ENCODE measurements at regions not wholly inside any gene's neighbourhood (a gene's known extent, or its start where the extent isn't known, plus 50 kb on each side); places are given as distances from the start of the nearest gene placed in this dataset.

GRCh38 chr2:30336978-30337841 lies 105.9 kb downstream of the LBH start:
- no peak for DNase-seq (ENCODE audit: low read depth)
- in situ Hi-C loops (cut with HindIII; ENCODE audit: low sequenced_read_pairs), result no loop called here

GRCh38 chr2:30338475-30338874 lies 107.1 kb downstream of the LBH start:
- no peak overlapping the region for H3K4me3 ChIP-seq (ENCODE audit: low read depth, low read length)
- TF ChIP-seq, protein P1, sequence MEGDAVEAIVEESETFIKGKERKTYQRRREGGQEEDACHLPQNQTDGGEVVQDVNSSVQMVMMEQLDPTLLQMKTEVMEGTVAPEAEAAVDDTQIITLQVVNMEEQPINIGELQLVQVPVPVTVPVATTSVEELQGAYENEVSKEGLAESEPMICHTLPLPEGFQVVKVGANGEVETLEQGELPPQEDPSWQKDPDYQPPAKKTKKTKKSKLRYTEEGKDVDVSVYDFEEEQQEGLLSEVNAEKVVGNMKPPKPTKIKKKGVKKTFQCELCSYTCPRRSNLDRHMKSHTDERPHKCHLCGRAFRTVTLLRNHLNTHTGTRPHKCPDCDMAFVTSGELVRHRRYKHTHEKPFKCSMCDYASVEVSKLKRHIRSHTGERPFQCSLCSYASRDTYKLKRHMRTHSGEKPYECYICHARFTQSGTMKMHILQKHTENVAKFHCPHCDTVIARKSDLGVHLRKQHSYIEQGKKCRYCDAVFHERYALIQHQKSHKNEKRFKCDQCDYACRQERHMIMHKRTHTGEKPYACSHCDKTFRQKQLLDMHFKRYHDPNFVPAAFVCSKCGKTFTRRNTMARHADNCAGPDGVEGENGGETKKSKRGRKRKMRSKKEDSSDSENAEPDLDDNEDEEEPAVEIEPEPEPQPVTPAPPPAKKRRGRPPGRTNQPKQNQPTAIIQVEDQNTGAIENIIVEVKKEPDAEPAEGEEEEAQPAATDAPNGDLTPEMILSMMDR (IDR thresholded peaks at IDR 0.05; ENCODE audit: low read depth, low read length, missing control alignments), result no peak
- in situ Hi-C loops (cut with HindIII; ENCODE audit: low sequenced_read_pairs), result no loop called here
- no peak for DNase-seq (ENCODE audit: low read depth)

More at GRCh38 chr2:30336978-30337841, 105.9 kb downstream of the LBH start:
- H3K4me3 ChIP-seq (ENCODE audit: low read depth, low read length), result no peak overlapping the region
- TF ChIP-seq, protein P1 (IDR thresholded peaks at IDR 0.05; ENCODE audit: low read depth, low read length, missing control alignments), result no peak

- TF ChIP-seq, protein P1 (IDR thresholded peaks at IDR 0.05; ENCODE audit: low read depth, low read length, missing control alignments), result no peak
- in situ Hi-C loops (cut with HindIII; ENCODE audit: low sequenced_read_pairs), result no loop called here
- no peak overlapping the region for H3K4me3 ChIP-seq (ENCODE audit: low read depth, low read length)
- no peak for DNase-seq (ENCODE audit: low read depth)
Observed at GRCh38 chr2:30339071-30339470, 107.7 kb downstream of the LBH start.

DNA sequence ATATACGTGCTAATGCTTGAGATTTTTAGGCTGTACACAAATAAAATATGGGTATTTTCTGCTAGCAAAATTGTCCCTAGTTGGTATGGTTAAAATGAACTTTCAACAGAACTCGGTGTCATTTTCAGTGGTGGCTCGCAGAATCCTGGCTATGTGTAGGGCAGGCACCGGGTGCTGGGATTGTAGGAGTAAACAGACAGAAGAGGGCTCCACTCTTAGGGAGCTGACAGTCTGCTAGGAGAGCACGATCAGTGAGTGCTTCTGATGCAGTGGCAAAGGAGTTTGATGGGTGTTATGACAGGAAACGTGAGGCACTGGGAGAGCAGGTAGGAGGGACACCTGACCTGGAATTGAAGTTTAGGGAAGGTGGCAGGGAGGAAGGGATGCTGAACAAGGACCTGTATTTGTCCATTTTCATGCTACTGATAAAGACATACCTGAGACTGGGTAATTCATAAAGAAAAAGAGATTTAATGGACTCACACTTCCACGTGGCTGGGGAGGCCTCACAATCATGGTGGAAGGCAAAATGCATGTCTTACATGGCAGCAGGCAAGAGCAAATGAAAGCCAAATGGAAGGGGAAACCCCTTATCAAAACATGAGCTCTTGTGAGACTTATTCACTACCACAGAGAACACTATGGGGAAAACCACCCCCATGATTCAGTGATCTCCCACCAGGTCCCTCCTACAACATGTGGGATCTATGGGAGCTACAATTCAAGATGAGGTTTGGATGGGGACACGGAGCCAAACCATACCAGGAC lies 105.4 kb upstream of the LCLAT1 start:
- in situ Hi-C loops (cut with HindIII; ENCODE audit: low sequenced_read_pairs), result no loop called here
- TF ChIP-seq, protein P1 (IDR thresholded peaks at IDR 0.05; ENCODE audit: low read depth, low read length, missing control alignments), result no peak
- DNase-seq (ENCODE audit: low read depth), result no peak
- H3K4me3 ChIP-seq (ENCODE audit: low read depth, low read length), result no peak overlapping the region

DNA sequence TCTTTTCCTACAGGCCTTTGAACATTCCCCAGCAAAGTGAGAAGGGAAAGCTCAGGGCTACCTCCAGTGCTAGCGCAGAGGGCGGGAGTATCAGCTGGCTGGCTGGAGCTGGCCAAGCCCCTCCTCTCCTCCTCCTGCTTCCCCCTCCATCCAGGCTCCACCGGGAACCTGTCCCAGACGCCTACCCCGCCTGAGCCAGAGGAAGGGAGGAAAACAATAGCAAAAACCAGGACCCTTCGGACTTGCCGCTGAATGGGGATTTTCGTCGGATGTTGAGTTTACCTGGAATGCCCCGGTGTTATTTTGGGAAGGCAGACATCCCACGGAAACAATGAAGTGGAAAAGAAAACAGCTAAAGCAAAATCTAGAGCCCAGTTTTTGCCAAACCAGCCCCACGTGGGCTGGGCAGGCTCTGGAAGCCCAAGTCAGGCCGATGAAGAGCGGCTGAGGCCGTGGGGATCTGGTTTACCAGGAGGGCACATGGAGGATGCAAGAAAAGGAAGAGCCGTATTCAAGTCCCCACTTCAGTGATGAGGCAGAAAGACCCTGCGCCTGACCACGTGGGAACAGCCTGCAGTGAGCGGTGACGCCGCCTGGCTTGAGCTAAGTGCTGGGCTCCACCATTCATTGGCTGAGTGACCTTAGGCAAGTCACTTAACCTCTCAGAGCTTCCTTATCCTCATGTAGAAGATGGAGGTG lies 100.4 kb upstream of the LCLAT1 start:
- in situ Hi-C loops (cut with HindIII; ENCODE audit: low sequenced_read_pairs), result no loop called here
- H3K4me3 ChIP-seq (ENCODE audit: low read depth, low read length), result no peak overlapping the region
- TF ChIP-seq, protein P1 (IDR thresholded peaks at IDR 0.05; ENCODE audit: low read depth, low read length, missing control alignments), result no peak
- no peak for DNase-seq (ENCODE audit: low read depth)

DNA sequence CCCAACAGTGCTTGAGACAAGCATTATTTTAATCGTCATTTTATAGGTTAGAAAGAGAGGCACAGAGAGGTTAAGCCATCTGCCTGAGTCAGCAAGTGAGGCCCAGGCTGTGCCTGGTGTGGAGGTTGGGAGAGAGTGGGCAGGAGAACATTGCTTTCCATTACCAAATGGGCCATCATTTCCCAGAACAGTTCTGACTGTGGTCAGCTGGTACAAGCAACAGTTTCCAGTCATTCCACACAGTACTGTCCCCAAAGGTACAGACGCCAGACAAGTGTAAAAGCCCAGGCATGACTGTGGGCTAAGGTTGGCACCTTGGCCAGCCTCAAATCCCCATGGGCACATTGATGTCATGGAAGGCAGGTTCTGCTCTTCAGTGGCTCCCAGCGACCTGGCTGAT lies 98.2 kb upstream of the LCLAT1 start:
- TF ChIP-seq, protein P1 (IDR thresholded peaks at IDR 0.05; ENCODE audit: low read depth, low read length, missing control alignments), result no peak

More for the DNA sequence above, 98.2 kb upstream of the LCLAT1 start:
- H3K4me3 ChIP-seq (ENCODE audit: low read depth, low read length), result no peak overlapping the region
- in situ Hi-C loops (cut with HindIII; ENCODE audit: low sequenced_read_pairs), result no loop called here
- DNase-seq (ENCODE audit: low read depth), result no peak

Data from astrocyte of the cerebellum (primary cell).